ENCODE measurements at regions not wholly inside any gene's neighbourhood (a gene's known extent, or its start where the extent isn't known, plus 50 kb on each side); places are given as distances from the start of the nearest gene placed in this dataset.

DNA sequence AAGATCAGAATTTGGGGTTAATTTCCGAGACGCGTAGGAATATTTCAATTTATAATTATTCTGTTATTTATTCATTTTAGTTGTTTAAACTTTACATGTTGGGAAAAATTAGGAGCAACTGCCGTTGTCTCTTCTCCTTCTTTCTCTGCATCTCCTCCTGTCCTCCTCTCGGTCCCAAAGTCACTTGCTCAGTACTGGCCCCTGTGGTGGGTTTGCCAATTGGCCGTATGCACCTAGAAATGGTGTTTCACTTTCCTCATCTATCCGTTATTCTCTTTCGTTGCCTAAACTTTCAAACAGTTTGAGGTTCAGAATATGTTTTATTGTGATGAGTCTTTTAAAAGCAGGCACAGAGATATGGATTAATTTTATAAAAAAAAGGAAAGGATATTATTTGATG lies 517.9 kb downstream of the PLCL1 start:
- DNase-seq (ENCODE audit: low spot score) = no peak
- no peak overlapping the region for H3K9ac ChIP-seq (ENCODE audit: low read depth in 1 of 2, low read length in 2 of 2)
- H3K27ac ChIP-seq (ENCODE audit: low read depth in 1 of 2, low read length in 2 of 2) = no peak overlapping the region
- WGBS = 70% methylated on average over 8 of the region's 8 CpGs
- H3K36me3 ChIP-seq (ENCODE audit: control insufficient read depth in 4 of 4, insufficient read depth in 3 of 4, low read depth in 1 of 4, low read length in 3 of 4) = no peaks in the 10 kb centered on the region
- no peaks in the 10 kb centered on the region for H3K9me3 ChIP-seq (ENCODE audit: control insufficient read depth in 4 of 4, low read length in 3 of 4)
- no peaks in the 10 kb centered on the region for H3K27me3 ChIP-seq (ENCODE audit: control insufficient read depth in 4 of 4, insufficient read depth in 4 of 4, low read length in 3 of 4)
- no peak overlapping the region for H3K4me3 ChIP-seq (ENCODE audit: low read depth in 1 of 3, low read length in 3 of 3)
- no peaks in the 10 kb centered on the region for H3K4me1 ChIP-seq (ENCODE audit: control insufficient read depth in 4 of 4, insufficient read depth in 4 of 4, low read length in 3 of 4)
- TF ChIP-seq, protein P1, sequence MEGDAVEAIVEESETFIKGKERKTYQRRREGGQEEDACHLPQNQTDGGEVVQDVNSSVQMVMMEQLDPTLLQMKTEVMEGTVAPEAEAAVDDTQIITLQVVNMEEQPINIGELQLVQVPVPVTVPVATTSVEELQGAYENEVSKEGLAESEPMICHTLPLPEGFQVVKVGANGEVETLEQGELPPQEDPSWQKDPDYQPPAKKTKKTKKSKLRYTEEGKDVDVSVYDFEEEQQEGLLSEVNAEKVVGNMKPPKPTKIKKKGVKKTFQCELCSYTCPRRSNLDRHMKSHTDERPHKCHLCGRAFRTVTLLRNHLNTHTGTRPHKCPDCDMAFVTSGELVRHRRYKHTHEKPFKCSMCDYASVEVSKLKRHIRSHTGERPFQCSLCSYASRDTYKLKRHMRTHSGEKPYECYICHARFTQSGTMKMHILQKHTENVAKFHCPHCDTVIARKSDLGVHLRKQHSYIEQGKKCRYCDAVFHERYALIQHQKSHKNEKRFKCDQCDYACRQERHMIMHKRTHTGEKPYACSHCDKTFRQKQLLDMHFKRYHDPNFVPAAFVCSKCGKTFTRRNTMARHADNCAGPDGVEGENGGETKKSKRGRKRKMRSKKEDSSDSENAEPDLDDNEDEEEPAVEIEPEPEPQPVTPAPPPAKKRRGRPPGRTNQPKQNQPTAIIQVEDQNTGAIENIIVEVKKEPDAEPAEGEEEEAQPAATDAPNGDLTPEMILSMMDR (IDR thresholded peaks at IDR 0.05; ENCODE audit: low read depth, low read length, missing input control) = no peak
- TF ChIP-seq FOXA1 (IDR thresholded peaks at IDR 0.05) (no peak), HNF4A (conservative IDR thresholded peaks at IDR 0.05) (no peak), JUND (IDR thresholded peaks at IDR 0.05) (no peak), RAD21 (IDR thresholded peaks at IDR 0.05) (no peak)
- TF ChIP-seq, protein P2, sequence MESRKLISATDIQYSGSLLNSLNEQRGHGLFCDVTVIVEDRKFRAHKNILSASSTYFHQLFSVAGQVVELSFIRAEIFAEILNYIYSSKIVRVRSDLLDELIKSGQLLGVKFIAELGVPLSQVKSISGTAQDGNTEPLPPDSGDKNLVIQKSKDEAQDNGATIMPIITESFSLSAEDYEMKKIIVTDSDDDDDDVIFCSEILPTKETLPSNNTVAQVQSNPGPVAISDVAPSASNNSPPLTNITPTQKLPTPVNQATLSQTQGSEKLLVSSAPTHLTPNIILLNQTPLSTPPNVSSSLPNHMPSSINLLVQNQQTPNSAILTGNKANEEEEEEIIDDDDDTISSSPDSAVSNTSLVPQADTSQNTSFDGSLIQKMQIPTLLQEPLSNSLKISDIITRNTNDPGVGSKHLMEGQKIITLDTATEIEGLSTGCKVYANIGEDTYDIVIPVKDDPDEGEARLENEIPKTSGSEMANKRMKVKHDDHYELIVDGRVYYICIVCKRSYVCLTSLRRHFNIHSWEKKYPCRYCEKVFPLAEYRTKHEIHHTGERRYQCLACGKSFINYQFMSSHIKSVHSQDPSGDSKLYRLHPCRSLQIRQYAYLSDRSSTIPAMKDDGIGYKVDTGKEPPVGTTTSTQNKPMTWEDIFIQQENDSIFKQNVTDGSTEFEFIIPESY (IDR thresholded peaks at IDR 0.05) = no peak

DNA sequence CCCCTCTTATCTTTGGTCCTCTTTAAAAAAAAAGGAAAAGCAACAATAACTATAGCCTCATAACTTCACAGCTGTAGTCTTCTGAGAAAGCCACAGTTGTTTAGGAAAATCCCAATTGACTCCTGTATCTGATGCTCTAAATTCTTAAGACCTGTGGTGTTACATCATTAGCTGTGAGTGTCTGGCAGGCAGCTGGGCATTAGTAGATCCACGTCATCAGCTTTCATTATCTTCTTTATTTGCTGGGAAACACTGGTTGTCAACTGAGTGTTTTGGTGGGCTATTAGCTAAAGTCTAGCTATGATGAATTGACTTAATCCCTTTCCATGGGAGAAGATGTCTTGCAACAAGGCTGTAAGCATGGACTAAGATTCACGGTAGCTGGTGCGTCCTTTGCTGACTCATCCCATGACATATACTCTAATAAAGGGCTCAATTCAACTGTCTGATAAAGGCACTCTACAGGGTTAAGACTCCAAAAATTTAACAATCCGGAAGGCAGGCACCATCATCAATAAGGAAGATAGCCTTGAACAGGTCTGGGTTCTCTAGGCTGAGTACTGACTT lies 517.2 kb downstream of the PLCL1 start:
- no peaks in the 10 kb centered on the region for H3K9me3 ChIP-seq (ENCODE audit: control insufficient read depth in 4 of 4, low read length in 3 of 4)
- H3K4me1 ChIP-seq (ENCODE audit: control insufficient read depth in 4 of 4, insufficient read depth in 4 of 4, low read length in 3 of 4) = no peaks in the 10 kb centered on the region
- no peak overlapping the region for H3K4me3 ChIP-seq (ENCODE audit: low read depth in 1 of 3, low read length in 3 of 3)
- no peak for DNase-seq (ENCODE audit: low spot score)
- H3K36me3 ChIP-seq (ENCODE audit: control insufficient read depth in 4 of 4, insufficient read depth in 3 of 4, low read depth in 1 of 4, low read length in 3 of 4) = no peaks in the 10 kb centered on the region
- no peak for TF ChIP-seq JUND (IDR thresholded peaks at IDR 0.05)
- TF ChIP-seq, protein P2 (IDR thresholded peaks at IDR 0.05) = no peak
- no peak for TF ChIP-seq TAF1 (conservative IDR thresholded peaks at IDR 0.05)
- TF ChIP-seq, protein P1 (IDR thresholded peaks at IDR 0.05; ENCODE audit: low read depth, low read length, missing input control) = no peak
- no peak for TF ChIP-seq FOXA1 (IDR thresholded peaks at IDR 0.05)
- no peak for TF ChIP-seq HNF4G (IDR thresholded peaks at IDR 0.05)
- TF ChIP-seq SP1 (IDR thresholded peaks at IDR 0.05) = no peak
- no peak for TF ChIP-seq HNF4A (conservative IDR thresholded peaks at IDR 0.05)
- no peak for TF ChIP-seq RAD21 (IDR thresholded peaks at IDR 0.05)
- TF ChIP-seq, protein P3, sequence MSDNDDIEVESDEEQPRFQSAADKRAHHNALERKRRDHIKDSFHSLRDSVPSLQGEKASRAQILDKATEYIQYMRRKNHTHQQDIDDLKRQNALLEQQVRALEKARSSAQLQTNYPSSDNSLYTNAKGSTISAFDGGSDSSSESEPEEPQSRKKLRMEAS (IDR thresholded peaks at IDR 0.05) = no peak
- no peak for TF ChIP-seq RXRA (IDR thresholded peaks at IDR 0.05)
- H3K27ac ChIP-seq (ENCODE audit: low read depth in 1 of 2, low read length in 2 of 2) = no peak overlapping the region
- no peak overlapping the region for H3K9ac ChIP-seq (ENCODE audit: low read depth in 1 of 2, low read length in 2 of 2)
- no peaks in the 10 kb centered on the region for H3K27me3 ChIP-seq (ENCODE audit: control insufficient read depth in 4 of 4, insufficient read depth in 4 of 4, low read length in 3 of 4)
- 77% methylated on average over 4 of the region's 4 CpGs for WGBS

Data from liver (tissue), 8 donors.